BE2C (cell line): ENCODE measurements at regions not wholly inside any gene's neighbourhood (a gene's known extent, or its start where the extent isn't known, plus 50 kb on each side); places are given as distances from the start of the nearest gene placed in this dataset.
"Not testable (repeated sequence)": the region's sequence is repeated elsewhere in the genome, so short reads cannot be mapped to it uniquely, and the experiment has no call there.

ENCODE experiments used
- DNase-seq: peaks from one replicate; pipeline ENCODE4 v3.0.0-alpha.2; 2020
- H3K27me3 ChIP-seq: fragments of 250-450 bp; sonication (Bioruptor Pico); 2 replicates; pipeline ENCODE4 v1.5.1; 2020; ENCODE audit warnings: mild to moderate bottlenecking
- H3K36me3 ChIP-seq: fragments of 250-450 bp; sonication (Bioruptor Pico); 2 replicates; pipeline ENCODE4 v1.5.1; 2020; ENCODE audit warnings: mild to moderate bottlenecking
- H3K4me1 ChIP-seq: fragments of 250-450 bp; sonication (Bioruptor Pico); 2 replicates; pipeline ENCODE4 v1.5.1; 2020
- H3K4me3 ChIP-seq: 2 replicates; pipeline ENCODE4 v1.5.1; 2011; ENCODE audit warnings: low read depth, low read length
- H3K9me3 ChIP-seq: fragments of 250-450 bp; sonication (Bioruptor Pico); 2 replicates; pipeline ENCODE4 v1.5.1; 2020
- CTCF ChIP-seq: IDR thresholded peaks from 2 replicates; pipeline ENCODE4 v1.5.1; 2012; ENCODE audit warnings: mild to moderate bottlenecking, low read depth, low read length

GRCh38 chr13:90502762-90503161 is 844.7 kb upstream of the MIR17HG start:
- Histone ChIP-seq H3K4me3 (no peak overlapping the region), H3K36me3 (no peaks in the 10 kb centered on the region), H3K27me3 (no peaks in the 10 kb centered on the region), H3K4me1 (no peaks in the 10 kb centered on the region), H3K9me3 (no peaks in the 10 kb centered on the region)
- TF ChIP-seq CTCF, result no peak
- DNase-seq, result no peak

GRCh38 chr13:90510319-90510718 is 837.2 kb upstream of the MIR17HG start:
- no peak for DNase-seq
- H3K4me1 ChIP-seq, result no peaks in the 10 kb centered on the region
- H3K36me3 ChIP-seq, result no peaks in the 10 kb centered on the region
- H3K27me3 ChIP-seq, result no peaks in the 10 kb centered on the region
- H3K4me3 ChIP-seq, result no peak overlapping the region
- no peak for TF ChIP-seq CTCF
- no peaks in the 10 kb centered on the region for H3K9me3 ChIP-seq

- Histone ChIP-seq H3K36me3 (no peaks in the 10 kb centered on the region), H3K4me1 (no peaks in the 10 kb centered on the region), H3K4me3 (no peak overlapping the region), H3K27me3 (no peaks in the 10 kb centered on the region), H3K9me3 (no peaks in the 10 kb centered on the region)
- no peak for TF ChIP-seq CTCF
- no peak for DNase-seq
These were observed 835.6 kb upstream of the MIR17HG start for GRCh38 chr13:90511903-90512302.

GRCh38 chr13:90514712-90515111 is 832.8 kb upstream of the MIR17HG start:
- H3K9me3 ChIP-seq, DNase-seq, H3K27me3 ChIP-seq, H3K36me3 ChIP-seq, H3K4me3 ChIP-seq, H3K4me1 ChIP-seq: not testable (repeated sequence)

GRCh38 chr13:90518417-90518816 is 829.1 kb upstream of the MIR17HG start:
- TF ChIP-seq CTCF, result no peak
- no peaks in the 10 kb centered on the region for H3K27me3 ChIP-seq
- no peaks in the 10 kb centered on the region for H3K36me3 ChIP-seq
- H3K9me3 ChIP-seq, result no peaks in the 10 kb centered on the region
- DNase-seq, result no peak
- no peak overlapping the region for H3K4me3 ChIP-seq
- no peaks in the 10 kb centered on the region for H3K4me1 ChIP-seq

- no peaks in the 10 kb centered on the region for H3K4me1 ChIP-seq
- no peak for DNase-seq
- no peaks in the 10 kb centered on the region for H3K9me3 ChIP-seq
These were observed 828.3 kb upstream of the MIR17HG start for GRCh38 chr13:90519157-90519556.

More at GRCh38 chr13:90519157-90519556, 828.3 kb upstream of the MIR17HG start:
- TF ChIP-seq CTCF, result no peak
- Histone ChIP-seq H3K27me3 (no peaks in the 10 kb centered on the region), H3K4me3 (no peak overlapping the region), H3K36me3 (no peaks in the 10 kb centered on the region)
